H9 (cell line): ENCODE measurements at regions not wholly inside any gene's neighbourhood (a gene's known extent, or its start where the extent isn't known, plus 50 kb on each side); places are given as distances from the start of the nearest gene placed in this dataset.

Experiments used
- DNase-seq: peaks from one replicate; pipeline ENCODE4 v3.0.0-alpha.2; 2017
- H2AFZ ChIP-seq: one replicate; pipeline ENCODE4 v1.6.1; 2013; ENCODE audit warnings: mild to moderate bottlenecking, low read length, control low read depth, moderate library complexity
- H2AK5ac ChIP-seq: 2 replicates; pipeline ENCODE4 v1.6.1; 2013; ENCODE audit warnings: low read length, control low read depth, mixed read lengths; ENCODE audit not compliant: insufficient read length
- H2BK120ac ChIP-seq: one replicate; pipeline ENCODE4 v1.6.1; 2013; ENCODE audit warnings: low read depth, mild to moderate bottlenecking, low read length, control low read depth, inconsistent platforms; ENCODE audit not compliant: poor library complexity, severe bottlenecking
- H2BK12ac ChIP-seq: 2 replicates; pipeline ENCODE4 v1.6.1; 2013; ENCODE audit warnings: low read length, control low read depth, mixed read lengths, low read depth; ENCODE audit not compliant: insufficient read length
- H2BK15ac ChIP-seq: 2 replicates; pipeline ENCODE4 v1.6.1; 2013; ENCODE audit warnings: low read depth, low read length, control low read depth
- H2BK20ac ChIP-seq: one replicate; pipeline ENCODE4 v1.6.1; 2013; ENCODE audit warnings: low read depth, mild to moderate bottlenecking, low read length, control low read depth, inconsistent platforms; ENCODE audit not compliant: poor library complexity, severe bottlenecking
- H2BK5ac ChIP-seq: 2 replicates; pipeline ENCODE4 v1.6.1; 2013; ENCODE audit warnings: low read length, control low read depth, mixed read lengths; ENCODE audit not compliant: insufficient read length
- H3K14ac ChIP-seq: 2 replicates; pipeline ENCODE4 v1.6.1; 2013; ENCODE audit warnings: low read length, control low read depth; ENCODE audit not compliant: insufficient read depth
- H3K18ac ChIP-seq: 2 replicates; pipeline ENCODE4 v1.6.1; 2013; ENCODE audit warnings: low read depth, mild to moderate bottlenecking, mixed read lengths, low read length, control low read depth; ENCODE audit not compliant: insufficient read length
- H3K23ac ChIP-seq: 2 replicates; pipeline ENCODE4 v1.6.1; 2013; ENCODE audit warnings: low read length, control low read depth, mixed read lengths, low read depth; ENCODE audit not compliant: insufficient read length
- H3K23me2 ChIP-seq: 2 replicates; pipeline ENCODE4 v1.6.1; 2013; ENCODE audit warnings: low read depth, mild to moderate bottlenecking, mixed read lengths, low read length, control low read depth; ENCODE audit not compliant: insufficient read length, poor library complexity, severe bottlenecking
- H3K27ac ChIP-seq: 2 replicates; pipeline ENCODE4 v1.5.1; 2013; ENCODE audit warnings: low read length, control low read depth, mixed read lengths, low read depth; ENCODE audit not compliant: insufficient read length
- H3K27me3 ChIP-seq: 2 replicates; pipeline ENCODE4 v1.6.1; 2013; ENCODE audit warnings: low read length, control low read depth, inconsistent platforms; ENCODE audit not compliant: insufficient read depth
- H3K4ac ChIP-seq: 2 replicates; pipeline ENCODE4 v1.6.1; 2013; ENCODE audit warnings: low read depth, mild to moderate bottlenecking, control low read depth, inconsistent platforms, low read length, moderate library complexity
- H3K4me1 ChIP-seq: 2 replicates; pipeline ENCODE4 v1.6.1; 2013; ENCODE audit warnings: low read length, control low read depth, inconsistent platforms; ENCODE audit not compliant: insufficient read depth
- H3K4me2 ChIP-seq: 2 replicates; pipeline ENCODE4 v1.6.1; 2013; ENCODE audit warnings: low read length, control low read depth, mixed read lengths; ENCODE audit not compliant: insufficient read length, insufficient read depth
- H3K56ac ChIP-seq: 2 replicates; pipeline ENCODE4 v1.6.1; 2013; ENCODE audit warnings: low read depth, mild to moderate bottlenecking, mixed read lengths, low read length, control low read depth; ENCODE audit not compliant: insufficient read length
- H3K79me1 ChIP-seq: 2 replicates; pipeline ENCODE4 v1.6.1; 2013; ENCODE audit warnings: low read depth, mild to moderate bottlenecking, moderate library complexity, low read length, control low read depth, inconsistent platforms; ENCODE audit not compliant: insufficient read depth, poor library complexity, severe bottlenecking
- H3K79me2 ChIP-seq: 2 replicates; pipeline ENCODE4 v1.6.1; 2013; ENCODE audit warnings: low read length, control low read depth, inconsistent platforms; ENCODE audit not compliant: insufficient read depth
- H3K9ac ChIP-seq: 2 replicates; pipeline ENCODE4 v1.6.1; 2013; ENCODE audit warnings: low read length, control low read depth, mixed read lengths; ENCODE audit not compliant: insufficient read length; ENCODE audit errors: extremely low read depth
- H3K9me3 ChIP-seq: one replicate; pipeline ENCODE4 v1.6.1; 2013; ENCODE audit warnings: low read depth, low read length, inconsistent platforms; ENCODE audit not compliant: control insufficient read depth
- H3T11ph ChIP-seq: one replicate; pipeline ENCODE4 v1.6.1; 2013; ENCODE audit warnings: mild to moderate bottlenecking, low read length, control low read depth, inconsistent platforms
- H4K20me1 ChIP-seq: one replicate; pipeline ENCODE4 v1.6.1; 2013; ENCODE audit not compliant: control insufficient read depth, insufficient read length, insufficient read depth
- H4K5ac ChIP-seq: 2 replicates; pipeline ENCODE4 v1.6.1; 2013; ENCODE audit warnings: low read depth, mild to moderate bottlenecking, mixed read lengths, low read length, control low read depth; ENCODE audit not compliant: insufficient read length
- H4K8ac ChIP-seq: replicated peaks from 2 replicates; pipeline ENCODE4 v1.6.1; 2013; ENCODE audit warnings: low read length, control low read depth, mixed read lengths, low read depth; ENCODE audit not compliant: insufficient read length
- H4K91ac ChIP-seq: 2 replicates; pipeline ENCODE4 v1.6.1; 2013; ENCODE audit warnings: low read depth, mild to moderate bottlenecking, moderate library complexity, mixed read lengths, low read length, control low read depth; ENCODE audit not compliant: insufficient read length
- H3K27ac Mint-ChIP-seq, 3 experiments: 2 replicates in 2 of 3; 3 replicates in 1 of 3; pipeline ENCODE4 v1.8.0; 2020 to 2021; ENCODE audit warnings: mixed read lengths in 3 of 3, mild to moderate bottlenecking in 1 of 3, moderate library complexity in 1 of 3
- H3K27me3 Mint-ChIP-seq: 2 replicates; pipeline ENCODE4 v1.8.0; 2021; ENCODE audit warnings: low read depth, mild to moderate bottlenecking, moderate library complexity, mixed read lengths
- H3K36me3 Mint-ChIP-seq, 3 experiments: 2 replicates in 2 of 3; 3 replicates in 1 of 3; pipeline ENCODE4 v1.8.0; 2020 to 2021; ENCODE audit warnings: low read depth in 3 of 3, mixed read lengths in 3 of 3; ENCODE audit not compliant: insufficient read depth in 1 of 3
- H3K4me1 Mint-ChIP-seq, 2 experiments: 2 replicates each; pipeline ENCODE4 v1.8.0; 2020; ENCODE audit warnings: mixed read lengths in 2 of 2
- H3K4me3 Mint-ChIP-seq, 2 experiments: 2 replicates in 1 of 2; 3 replicates in 1 of 2; pipeline ENCODE4 v1.8.0; 2020 to 2021; ENCODE audit warnings: mild to moderate bottlenecking in 2 of 2, mixed read lengths in 2 of 2, moderate library complexity in 1 of 2
- H3K9me3 Mint-ChIP-seq, 2 experiments: 2 replicates in 1 of 2; 3 replicates in 1 of 2; pipeline ENCODE4 v1.8.0; 2020; ENCODE audit warnings: mild to moderate bottlenecking in 2 of 2, mixed read lengths in 2 of 2, moderate library complexity in 1 of 2
- CTCF ChIP-seq: fragments of 200-600 bp; sonication (generic); conservative IDR thresholded peaks from 3 replicates; pipeline ENCODE4 v1.8.0; 2021; ENCODE audit warnings: antibody characterized with exemption, mild to moderate bottlenecking

- H3K36me3 Mint-ChIP-seq = no peaks in the 10 kb centered on the region; a peak in 1 of 7 replicates
- Histone ChIP-seq H2AK5ac (no peak overlapping the region), H4K20me1 (no peaks in the 10 kb centered on the region), H3K4me1 (peaks cover 2% of the 10 kb centered on the region; the same call in 1 of the 2 replicates), H4K8ac (no peak overlapping the region), H2BK12ac (no peak overlapping the region), H3K9me3 (no peaks in the 10 kb centered on the region), H4K91ac (no peak overlapping the region), H3K79me2 (no peaks in the 10 kb centered on the region), H3K18ac (no peak overlapping the region), H3K23ac (no peak overlapping the region), H4K5ac (no peak overlapping the region), H3K27ac (no peak overlapping the region), H2BK15ac (no peak overlapping the region), H3K23me2 (no peaks in the 10 kb centered on the region), H2AFZ (no peak overlapping the region), H2BK20ac (no peak overlapping the region), H2BK120ac (no peak overlapping the region), H3K4ac (no peak overlapping the region), H3K14ac (no peak overlapping the region), H3K27me3 (no peaks in the 10 kb centered on the region), H2BK5ac (no peak overlapping the region), H3K9ac (no peak overlapping the region), H3K4me2 (no peak overlapping the region), H3K79me1 (no peaks in the 10 kb centered on the region), H3K56ac (no peak overlapping the region), H3T11ph (no peak overlapping the region)
- DNase-seq = no peak
- no peak overlapping the region for H3K27ac Mint-ChIP-seq
- H3K27me3 Mint-ChIP-seq = no peaks in the 10 kb centered on the region
- H3K4me3 Mint-ChIP-seq = no peak overlapping the region
- peaks cover 0 to 3% of the 10 kb centered on the region in 2 experiments; a peak in 1 of 5 replicates for H3K9me3 Mint-ChIP-seq
- no peak for TF ChIP-seq CTCF
- peaks cover 2 to 3% of the 10 kb centered on the region in 2 experiments; a peak in 3 of 4 replicates for H3K4me1 Mint-ChIP-seq
Measured at GRCh38 chr5:35477911-35478310, 139.8 kb upstream of the SPEF2 start.
